Anterior cingulate cortex (tissue), 58 donors: ENCODE measurements at regions not wholly inside any gene's neighbourhood (a gene's known extent, or its start where the extent isn't known, plus 50 kb on each side); places are given as distances from the start of the nearest gene placed in this dataset.
A peak's percentile ranks its signal among the peaks of the same experiment; 100 is the strongest.

Experiments
- DNase-seq, 58 donors: peaks; one replicate each; lab custom pipeline; 2025; lab: John Stamatoyannopoulos, UW

DNA sequence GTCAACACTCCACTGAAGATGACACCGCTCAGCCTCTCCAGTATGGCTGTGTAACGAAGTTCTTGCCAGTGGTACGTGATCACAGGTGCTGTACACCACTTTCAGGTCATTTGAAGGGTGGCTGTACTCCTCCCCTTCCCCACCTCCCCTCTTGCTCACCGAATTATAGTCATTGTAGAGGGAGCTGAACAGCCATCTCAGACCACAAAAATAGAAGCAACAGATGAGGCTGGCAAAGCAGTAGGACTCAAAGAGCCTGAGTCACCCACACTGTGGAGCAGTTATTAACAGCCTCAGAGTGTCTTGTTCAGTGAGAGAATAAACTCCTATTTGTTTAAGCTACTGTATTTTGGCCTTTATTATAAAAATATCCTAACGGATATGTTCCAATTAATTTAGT, 192.5 kb upstream of the MCHR2 start:
- DNase-seq = peak in 1 of 58 donors; percentile 3

DNA sequence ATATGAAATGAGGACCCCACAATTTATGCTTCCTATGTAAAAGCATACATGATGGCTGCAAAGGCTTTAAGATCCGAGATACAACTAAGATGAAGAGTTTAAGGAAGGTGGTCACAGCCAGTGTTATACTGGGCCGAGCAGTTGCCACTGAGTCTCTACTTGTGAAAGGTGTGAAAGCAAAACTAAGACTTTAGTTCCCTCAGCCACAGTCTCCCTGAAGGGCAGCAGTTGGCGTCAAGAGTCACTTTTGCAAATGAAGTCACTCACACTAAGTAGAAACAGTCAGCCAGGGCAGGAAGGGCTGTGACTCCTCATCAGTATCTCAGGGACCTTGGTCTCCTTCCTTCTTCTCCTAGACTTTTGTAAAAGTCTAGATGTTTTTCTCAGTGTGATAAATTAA, 191.6 kb upstream of the MCHR2 start:
- DNase-seq = no peak

DNA sequence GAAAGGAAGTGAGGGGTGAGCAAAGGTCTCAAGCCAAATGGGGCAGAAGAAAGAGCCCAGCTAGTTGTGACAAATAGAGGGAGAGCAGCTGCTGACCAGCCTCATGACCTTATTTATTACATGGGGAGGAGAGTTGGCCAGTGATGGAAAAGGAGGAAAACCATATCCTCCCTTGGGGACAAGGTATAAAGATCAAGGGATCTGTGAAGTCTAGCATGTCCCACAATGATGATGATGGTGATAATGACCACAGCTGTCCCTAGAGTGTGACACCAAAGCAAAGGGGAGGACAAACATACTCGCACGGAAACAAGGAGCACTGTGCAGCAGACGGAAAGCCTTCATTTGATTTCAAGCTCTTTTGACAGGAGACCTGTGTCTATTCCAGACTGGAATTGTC, 190.4 kb upstream of the MCHR2 start:
- no peak for DNase-seq

DNA sequence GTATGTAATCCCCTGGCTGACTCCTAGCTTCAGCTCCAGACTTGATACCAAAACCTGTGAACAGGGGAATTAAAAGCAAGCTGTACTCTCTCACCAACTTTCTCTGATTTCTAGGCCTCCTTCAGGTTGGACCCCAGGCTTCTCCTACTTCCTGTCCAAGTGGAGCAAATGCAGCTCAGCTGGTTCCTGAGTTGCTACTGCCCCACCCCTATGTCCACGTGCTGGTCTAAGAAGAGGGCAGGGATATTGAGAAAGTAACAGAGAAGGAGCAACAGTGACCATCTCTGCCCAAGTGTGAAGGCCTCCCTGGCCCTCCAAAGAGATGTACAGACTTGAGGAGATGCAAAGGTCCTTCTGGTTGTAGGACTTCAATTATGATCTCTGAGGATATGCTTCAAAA, 188.3 kb upstream of the MCHR2 start:
- no peak for DNase-seq

DNA sequence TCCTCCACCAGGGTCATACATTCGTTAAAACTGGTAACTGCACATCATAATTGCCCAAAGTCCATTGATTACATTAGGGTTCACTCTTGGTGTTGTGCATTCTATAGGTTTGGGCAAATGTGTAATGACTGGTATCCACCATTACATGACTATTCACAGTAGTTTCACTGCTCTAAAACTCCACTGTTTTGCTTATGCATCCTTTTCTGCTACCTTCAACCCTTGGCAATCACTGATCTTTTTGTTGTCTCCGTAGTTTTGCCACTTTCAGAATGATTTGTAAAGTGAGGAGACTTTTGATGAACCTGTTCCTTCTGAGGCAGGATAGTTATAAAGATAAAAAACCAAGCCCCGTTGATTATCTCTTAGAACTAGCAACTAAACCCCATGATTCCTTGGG, 187.3 kb upstream of the MCHR2 start:
- no peak for DNase-seq

DNA sequence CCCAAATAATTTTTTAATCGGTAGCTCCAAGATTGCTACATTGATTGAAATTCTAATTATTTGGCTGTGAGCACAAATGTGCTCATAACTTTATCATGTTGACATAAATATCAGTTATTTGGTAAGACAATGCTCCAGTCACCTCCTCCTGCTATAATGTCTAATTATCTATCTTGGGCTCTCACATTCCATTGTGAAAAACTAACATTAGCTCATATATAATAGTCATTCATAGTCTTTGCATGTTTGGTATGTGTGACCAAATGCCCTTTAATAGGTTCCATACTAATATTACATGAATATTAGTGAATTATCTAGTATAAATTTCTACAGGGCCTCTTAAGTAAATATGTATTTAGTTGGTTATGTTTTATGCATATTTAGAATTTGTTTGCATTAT, 185.6 kb upstream of the MCHR2 start:
- no peak for DNase-seq

DNA sequence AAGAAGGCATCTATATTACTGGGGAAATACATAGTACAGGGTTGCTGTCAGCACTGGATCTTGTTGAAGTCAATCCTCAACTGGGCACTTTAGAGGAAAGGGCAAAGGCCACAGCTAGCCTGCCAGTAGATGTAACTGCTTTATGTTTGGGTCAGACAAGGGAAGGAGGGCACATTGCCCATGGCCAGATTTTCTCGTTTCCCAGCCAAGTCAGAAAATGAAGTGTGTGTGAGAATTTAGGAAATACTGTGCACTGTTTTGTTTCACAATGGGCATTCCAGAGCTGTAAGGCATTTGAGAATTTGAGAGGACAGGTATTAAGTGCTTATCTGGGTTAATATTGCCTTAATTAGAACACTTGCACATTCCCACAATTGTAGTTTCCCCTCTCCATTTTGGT, 183.9 kb upstream of the MCHR2 start:
- no peak for DNase-seq

DNA sequence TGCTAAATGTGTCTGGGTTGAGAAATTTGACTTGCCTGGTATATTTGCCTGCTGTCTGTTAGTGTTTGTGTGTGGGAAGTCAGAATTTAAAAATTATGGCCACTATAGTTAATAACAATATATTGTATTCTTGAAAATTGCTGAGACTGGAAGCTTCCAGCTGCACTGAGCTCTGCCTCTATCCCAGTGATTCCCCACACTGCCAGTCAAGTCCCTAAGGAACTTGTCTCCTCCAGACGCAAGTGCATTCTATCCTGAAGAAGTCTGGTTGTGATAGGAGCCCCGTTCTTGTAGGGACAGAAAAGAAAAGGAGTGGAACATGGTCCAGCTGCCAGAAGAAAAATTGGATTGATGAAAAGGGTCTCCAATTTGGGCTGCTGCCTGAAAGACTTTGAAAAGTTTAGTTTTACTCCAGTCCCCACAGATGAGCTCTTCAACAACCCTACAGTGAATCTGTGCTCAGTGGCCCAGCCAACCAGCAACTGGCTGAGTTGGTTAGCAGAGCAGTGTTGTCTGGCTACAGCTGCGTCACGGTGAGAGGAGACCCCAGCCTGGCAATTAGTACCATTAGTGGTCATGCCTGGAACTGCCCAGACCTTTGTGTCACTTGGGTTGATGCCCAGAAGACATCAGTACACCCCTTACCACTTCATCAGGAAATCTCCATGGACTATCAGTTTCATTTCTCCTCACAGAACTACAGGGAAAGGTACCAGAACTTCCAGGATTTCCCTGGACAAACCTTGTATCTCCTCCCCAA, 183.1 kb upstream of the MCHR2 start:
- DNase-seq = no peak

DNA sequence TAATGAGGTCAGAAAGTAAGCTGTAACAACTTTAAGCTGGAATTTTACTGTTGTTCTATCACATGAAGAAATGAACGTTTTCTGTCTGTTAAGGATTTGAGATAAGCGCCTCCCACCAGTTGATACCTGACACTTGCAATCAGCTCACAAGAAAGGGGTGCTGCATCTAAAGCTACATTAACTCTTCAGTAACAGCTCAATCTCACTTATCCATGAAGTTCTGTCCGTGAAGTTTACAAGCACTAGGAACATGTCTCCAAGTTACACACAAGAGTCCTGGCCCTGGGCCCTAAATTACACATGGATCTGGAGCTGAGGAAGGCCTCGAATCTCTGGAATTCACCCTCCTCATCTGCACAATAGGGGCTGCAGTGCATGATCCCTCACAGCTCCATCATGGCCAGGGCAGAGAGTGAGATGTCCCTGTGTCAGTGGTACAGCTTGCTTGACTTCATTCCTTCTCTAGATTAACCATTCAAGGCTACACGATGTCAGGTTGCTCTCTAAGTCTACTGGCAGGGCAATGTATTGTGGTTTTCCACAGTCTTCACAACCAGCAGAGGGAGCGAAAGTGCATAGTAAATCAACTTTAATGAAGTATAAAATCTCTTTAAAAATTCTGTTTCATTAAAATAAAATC, 182.4 kb upstream of the MCHR2 start:
- peak in 1 of 58 donors; percentile 1 for DNase-seq

DNA sequence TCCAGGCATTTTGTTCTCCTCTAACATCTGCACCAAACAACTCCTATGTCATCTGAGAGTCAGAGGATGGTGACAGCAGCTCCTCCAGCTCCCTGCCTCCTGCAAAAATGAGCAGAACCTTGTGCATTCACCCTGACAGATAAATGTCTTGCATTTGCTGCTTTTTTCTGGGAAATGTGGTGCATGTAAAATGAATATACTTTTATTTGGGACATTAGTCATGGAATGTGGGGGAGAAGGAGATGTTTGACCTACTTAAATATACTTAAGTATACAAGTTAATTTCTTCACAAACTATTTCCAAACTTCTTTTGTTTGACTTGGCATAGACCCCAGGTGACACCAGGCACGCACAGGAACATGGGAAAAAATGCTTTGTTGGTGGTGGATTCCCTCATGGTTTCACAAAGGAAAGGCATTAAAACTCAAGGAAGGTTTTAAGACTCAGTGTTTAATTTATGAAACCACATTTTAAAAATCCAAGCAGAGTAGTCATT, 181.8 kb upstream of the MCHR2 start:
- no peak for DNase-seq

DNA sequence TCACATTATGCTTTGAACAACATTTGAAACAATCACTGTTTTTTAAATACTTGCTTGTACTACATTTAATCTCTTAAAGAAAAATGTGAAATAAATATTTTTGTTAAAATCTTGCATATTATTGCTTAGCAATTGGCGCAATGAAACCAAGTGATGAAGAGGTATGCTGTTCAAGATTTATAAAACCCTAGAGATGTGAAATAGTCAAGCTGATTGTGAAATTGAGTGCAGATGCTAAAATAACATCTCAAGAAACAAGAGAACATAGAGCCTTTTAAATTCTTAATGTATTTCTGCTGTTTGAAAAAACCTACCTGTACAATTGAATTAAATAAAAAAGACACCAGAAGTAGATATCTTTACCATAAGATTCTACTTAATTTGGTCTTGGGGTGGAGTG, 179.2 kb upstream of the MCHR2 start:
- DNase-seq = no peak

DNA sequence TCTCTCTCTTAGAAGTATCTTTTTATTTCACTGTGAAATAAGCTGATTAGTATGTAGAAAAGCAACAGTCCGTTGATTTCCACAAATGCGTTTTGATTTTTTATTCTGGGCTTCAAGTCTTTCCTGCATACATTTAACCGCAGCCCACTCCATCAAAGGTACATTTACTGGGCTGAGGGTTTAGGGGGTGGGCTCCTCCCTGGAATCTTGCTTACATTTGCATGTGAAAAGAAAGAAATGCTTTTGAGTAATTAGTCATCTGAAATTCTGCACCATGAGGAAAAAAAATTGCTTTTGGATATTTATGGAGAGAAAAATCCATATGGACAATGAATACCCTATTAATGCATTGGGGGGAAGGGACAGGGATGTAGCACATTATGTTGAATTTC, 178.3 kb upstream of the MCHR2 start:
- DNase-seq = no peak

DNA sequence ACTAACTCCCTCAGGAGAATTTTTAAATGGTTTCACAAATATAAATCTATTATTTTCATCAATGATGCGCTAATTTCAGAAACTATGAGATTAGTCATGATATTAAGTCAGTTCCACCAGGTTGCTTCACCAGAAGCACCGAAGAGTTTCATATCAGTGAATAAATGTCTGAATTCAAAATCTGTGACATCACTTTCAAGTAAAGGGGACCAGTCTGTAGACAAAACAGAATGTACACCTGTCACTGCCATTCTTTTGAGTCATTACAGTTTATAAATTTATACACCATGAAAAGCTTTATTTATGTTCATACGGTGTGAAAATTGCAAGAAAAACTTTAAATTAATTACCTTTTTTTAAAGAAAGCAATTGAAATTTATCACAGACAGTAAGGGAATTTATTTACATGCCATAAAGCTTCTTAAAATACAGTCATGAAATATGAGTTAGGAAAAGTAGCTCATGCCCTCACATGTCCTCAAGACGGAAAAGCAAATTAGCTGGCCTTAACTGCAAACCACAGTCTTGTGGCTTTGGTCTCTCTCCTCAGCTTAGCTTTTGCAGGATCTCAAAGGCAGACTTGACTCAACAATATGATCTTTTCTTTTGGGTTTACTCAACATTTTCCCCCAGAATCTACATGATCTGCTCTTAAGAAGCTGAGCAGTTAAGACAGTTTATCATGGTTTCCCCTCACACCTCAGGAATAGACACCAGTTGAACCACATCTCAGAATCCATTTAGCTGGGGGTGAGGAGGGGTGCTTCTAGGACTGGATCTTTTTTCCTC, 177.7 kb upstream of the MCHR2 start:
- DNase-seq = no peak

DNA sequence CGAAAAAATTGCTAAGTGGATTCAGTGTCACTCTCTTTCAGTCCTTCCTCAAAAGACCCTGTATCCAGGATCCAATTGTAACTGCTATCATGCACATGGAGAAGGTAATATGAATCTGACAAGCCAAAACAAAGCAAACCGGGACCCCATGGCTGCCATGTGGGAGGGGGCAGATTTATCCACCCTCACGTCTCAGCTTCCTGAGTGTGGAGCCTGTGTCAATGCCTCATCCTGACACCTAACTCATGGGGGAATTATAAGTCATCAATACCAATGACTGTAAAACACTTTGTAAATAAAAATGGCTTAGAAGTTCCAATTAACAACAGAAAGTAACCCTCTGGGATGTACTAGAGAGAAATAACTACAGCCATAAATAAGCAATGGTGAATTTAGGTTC, 174.1 kb upstream of the MCHR2 start:
- no peak for DNase-seq

DNA sequence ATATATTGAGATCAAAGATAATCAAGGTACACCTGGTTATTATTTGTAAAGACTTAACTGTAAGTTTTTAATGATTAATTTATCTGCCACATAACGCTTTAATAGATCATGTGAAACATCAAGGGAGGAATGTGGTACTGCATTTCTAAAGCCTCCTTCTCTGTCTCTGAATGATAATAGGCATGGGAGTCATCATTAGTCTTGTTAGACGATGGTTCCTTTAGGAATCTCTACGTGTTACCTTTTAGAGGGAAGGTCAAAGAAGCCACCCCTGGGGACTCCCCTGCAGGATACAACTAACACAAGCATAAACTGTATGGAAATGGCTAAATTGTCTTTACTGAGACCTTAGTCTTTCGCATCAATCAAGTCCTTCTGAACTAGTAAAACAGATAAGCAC, 173.6 kb upstream of the MCHR2 start:
- no peak for DNase-seq

DNA sequence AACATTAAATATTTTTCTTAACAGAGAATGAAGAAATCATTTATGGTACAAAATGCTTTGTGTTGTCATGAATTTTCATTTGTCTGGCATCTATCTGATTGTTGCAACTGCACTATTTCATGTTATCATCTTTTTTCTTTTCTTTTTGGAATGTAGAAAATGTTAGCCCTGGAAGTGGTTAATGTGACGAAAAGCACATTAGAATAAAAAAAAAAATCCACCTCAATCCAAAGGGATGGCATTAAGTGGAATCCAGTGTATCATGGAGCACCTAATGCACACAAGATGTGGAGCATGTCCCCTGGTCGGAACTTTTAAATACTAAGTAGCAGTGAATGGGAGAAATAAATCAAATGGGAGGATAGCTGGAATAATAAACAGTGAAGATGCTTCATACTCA, 172.9 kb upstream of the MCHR2 start:
- no peak for DNase-seq

DNA sequence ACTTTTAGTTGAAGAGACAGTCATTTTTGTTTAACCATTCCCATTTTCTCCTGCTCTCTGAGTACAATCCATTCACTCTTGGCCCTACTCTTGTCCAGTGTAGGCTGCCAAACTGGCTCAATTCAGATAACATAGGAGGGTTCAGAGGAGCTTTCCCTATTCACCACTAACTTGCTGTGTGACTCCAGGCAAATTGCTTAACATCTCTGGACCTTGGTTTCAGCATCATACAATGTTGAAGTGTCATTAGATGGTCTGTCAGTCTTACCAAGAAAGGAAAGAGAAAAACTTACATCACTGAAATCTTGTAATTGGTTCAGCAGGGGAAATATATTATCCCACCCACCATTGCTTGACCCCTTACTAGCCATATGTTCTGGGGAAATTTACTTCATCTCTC, 171.4 kb upstream of the MCHR2 start:
- DNase-seq = no peak

DNA sequence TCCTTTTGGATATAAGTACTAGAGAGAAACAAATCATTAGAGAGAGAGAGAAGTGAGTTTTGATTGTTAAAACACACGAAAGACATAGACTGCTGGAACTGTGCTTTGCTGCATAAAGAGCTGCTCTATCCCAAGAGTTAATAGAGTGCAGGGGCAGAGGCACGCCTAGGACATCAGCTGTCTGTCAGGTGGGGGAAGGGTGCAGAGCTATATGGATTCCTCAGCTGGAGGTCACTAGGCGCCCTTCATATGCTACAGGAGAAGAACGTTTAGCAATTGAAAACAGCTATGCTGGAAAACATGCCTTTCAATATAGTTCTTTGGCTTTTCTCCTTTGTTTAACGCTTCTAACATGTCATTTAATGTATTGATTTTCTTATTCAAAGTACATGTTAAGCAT, 169.0 kb upstream of the MCHR2 start:
- DNase-seq = no peak

DNA sequence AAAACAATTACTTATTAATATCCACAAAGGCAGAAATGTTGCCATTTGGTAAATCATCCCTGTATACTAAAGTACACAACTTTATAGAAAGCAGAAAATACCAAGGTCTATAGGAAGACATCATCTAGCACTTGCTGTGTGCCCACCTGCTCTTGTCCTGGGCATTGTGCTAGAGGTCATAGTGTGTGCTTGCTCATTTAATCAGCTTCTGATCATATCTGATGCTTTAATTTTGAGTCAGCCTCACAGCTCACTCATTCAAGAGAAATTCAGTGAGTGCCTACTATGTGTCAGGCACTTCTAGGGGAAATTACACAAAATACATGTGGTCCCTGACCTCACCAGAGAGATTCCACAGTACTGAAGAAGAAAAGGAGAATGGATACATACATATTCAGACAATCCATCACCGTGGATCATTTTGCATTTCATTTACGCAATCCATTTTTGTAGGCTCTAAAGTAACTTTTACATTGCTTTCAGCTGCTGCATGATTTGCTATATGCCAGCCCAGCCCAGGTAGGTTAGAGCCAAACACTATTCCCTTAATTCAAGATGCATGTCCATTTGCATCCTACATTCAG, 167.9 kb upstream of the MCHR2 start:
- DNase-seq = no peak

DNA sequence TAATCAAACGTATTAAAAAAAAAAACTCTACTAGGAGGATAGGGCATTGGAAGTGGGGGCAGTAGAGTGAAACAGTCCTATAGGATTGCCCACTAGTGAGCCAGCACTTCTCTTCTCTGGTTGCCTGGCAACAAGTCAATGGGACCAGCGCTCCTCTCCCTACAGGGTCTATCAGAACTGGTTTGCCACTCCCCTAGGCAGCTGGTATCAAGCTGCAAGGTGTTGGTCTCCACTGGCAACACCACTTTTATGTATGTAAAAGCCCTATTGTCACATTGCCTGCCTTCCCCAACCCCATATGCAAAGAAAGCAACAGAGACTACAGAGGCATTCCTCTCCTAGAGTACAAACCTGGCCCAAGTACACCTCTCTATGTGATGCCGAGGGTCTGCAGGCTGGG, 166.9 kb upstream of the MCHR2 start:
- DNase-seq = no peak

DNA sequence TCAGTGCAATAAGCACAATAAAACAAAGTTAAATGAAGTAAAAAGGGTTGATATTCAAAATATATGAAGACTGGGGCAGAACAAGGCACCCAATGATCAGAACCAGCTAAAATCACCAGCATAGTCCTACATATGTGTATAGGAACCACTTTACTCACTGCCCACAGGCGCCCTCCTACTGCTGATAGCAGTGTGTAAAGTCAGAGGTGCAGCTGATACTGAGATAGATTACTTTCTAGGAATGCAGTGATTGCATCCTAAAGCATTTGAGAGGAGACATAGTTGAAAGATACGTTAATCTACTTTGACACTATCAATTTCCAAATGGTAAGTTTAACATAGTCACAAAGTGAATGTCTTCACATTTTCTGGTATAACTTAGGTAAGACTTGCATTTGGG, 161.1 kb upstream of the MCHR2 start:
- no peak for DNase-seq
